WERI-Rb-1 (cell line): ENCODE measurements at regions not wholly inside any gene's neighbourhood (a gene's known extent, or its start where the extent isn't known, plus 50 kb on each side); places are given as distances from the start of the nearest gene placed in this dataset.
A peak's percentile ranks its signal among the peaks of the same experiment; 100 is the strongest.

Experiments used
- DNase-seq: peaks from one replicate; pipeline ENCODE4 v3.0.0-alpha.2; 2020
- H3K27ac ChIP-seq: fragments of 250-450 bp; sonication (Bioruptor Pico); 2 replicates; pipeline ENCODE4 v1.5.1; 2020; ENCODE audit warnings: mild to moderate bottlenecking, moderate library complexity
- H3K27me3 ChIP-seq: fragments of 250-450 bp; sonication (Bioruptor Pico); 2 replicates; pipeline ENCODE4 v1.5.1; 2021; ENCODE audit warnings: mild to moderate bottlenecking, low read depth, moderate library complexity; ENCODE audit not compliant: insufficient read depth, severe bottlenecking
- H3K36me3 ChIP-seq: fragments of 250-450 bp; sonication (Bioruptor Pico); 2 replicates; pipeline ENCODE4 v1.5.1; 2020; ENCODE audit warnings: mild to moderate bottlenecking, moderate library complexity
- H3K4me3 ChIP-seq: 2 replicates; pipeline ENCODE4 v1.5.1; 2011; ENCODE audit warnings: low read depth, mild to moderate bottlenecking, control low read depth, low read length
- H3K9me3 ChIP-seq: fragments of 250-450 bp; sonication (Bioruptor Pico); 2 replicates; pipeline ENCODE4 v1.5.1; 2021; ENCODE audit warnings: mild to moderate bottlenecking, moderate library complexity; ENCODE audit not compliant: severe bottlenecking
- CTCF ChIP-seq: IDR thresholded peaks from 2 replicates; pipeline ENCODE4 v1.5.1; 2011; ENCODE audit warnings: low read depth, mild to moderate bottlenecking, control low read depth, inconsistent platforms, low read length

GRCh38 chr2:182477774-182478173 is 50.9 kb upstream of the PDE1A start:
- Histone ChIP-seq H3K27me3 (no peaks in the 10 kb centered on the region), H3K4me3 (no peak overlapping the region), H3K9me3 (no peaks in the 10 kb centered on the region), H3K27ac (no peak overlapping the region), H3K36me3 (no peaks in the 10 kb centered on the region)
- no peak for TF ChIP-seq CTCF
- no peak for DNase-seq

GRCh38 chr2:182481676-182482075 is 54.8 kb upstream of the PDE1A start:
- no peak overlapping the region for H3K27ac ChIP-seq
- H3K27me3 ChIP-seq = no peaks in the 10 kb centered on the region
- no peaks in the 10 kb centered on the region for H3K9me3 ChIP-seq
- no peak overlapping the region for H3K4me3 ChIP-seq
- peak; percentile 50 for DNase-seq
- no peaks in the 10 kb centered on the region for H3K36me3 ChIP-seq
- no peak for TF ChIP-seq CTCF

GRCh38 chr2:182482511-182482910 is 55.7 kb upstream of the PDE1A start:
- no peak for DNase-seq
- Histone ChIP-seq H3K36me3 (no peaks in the 10 kb centered on the region), H3K4me3 (no peak overlapping the region), H3K27me3 (no peaks in the 10 kb centered on the region), H3K9me3 (no peaks in the 10 kb centered on the region), H3K27ac (no peak overlapping the region)
- TF ChIP-seq CTCF = no peak

GRCh38 chr2:182496596-182496995 is 69.8 kb upstream of the PDE1A start:
- no peak for TF ChIP-seq CTCF

GRCh38 chr2:182499706-182500470 is 73.1 kb upstream of the PDE1A start:
- no peak for TF ChIP-seq CTCF
- H3K36me3 ChIP-seq = no peaks in the 10 kb centered on the region
- no peak overlapping the region for H3K27ac ChIP-seq
- H3K27me3 ChIP-seq = no peaks in the 10 kb centered on the region
- no peak for DNase-seq
- H3K4me3 ChIP-seq = no peak overlapping the region
- no peaks in the 10 kb centered on the region for H3K9me3 ChIP-seq

More at GRCh38 chr2:182496596-182496995, 69.8 kb upstream of the PDE1A start:
- Histone ChIP-seq H3K9me3 (no peaks in the 10 kb centered on the region), H3K27ac (no peak overlapping the region), H3K4me3 (no peak overlapping the region), H3K36me3 (no peaks in the 10 kb centered on the region), H3K27me3 (no peaks in the 10 kb centered on the region)
- no peak for DNase-seq

GRCh38 chr2:182503886-182504285 is 77.0 kb upstream of the PDE1A start:
- no peak for TF ChIP-seq CTCF
- no peaks in the 10 kb centered on the region for H3K9me3 ChIP-seq
- DNase-seq = no peak
- no peak overlapping the region for H3K27ac ChIP-seq
- H3K36me3 ChIP-seq = no peaks in the 10 kb centered on the region
- no peak overlapping the region for H3K4me3 ChIP-seq
- no peaks in the 10 kb centered on the region for H3K27me3 ChIP-seq
